GM18517 (cell line): ENCODE measurements at regions not wholly inside any gene's neighbourhood (a gene's known extent, or its start where the extent isn't known, plus 50 kb on each side); places are given as distances from the start of the nearest gene placed in this dataset.
"Not testable (repeated sequence)": the region's sequence is repeated elsewhere in the genome, so short reads cannot be mapped to it uniquely, and the experiment has no call there.

Experiments
- ATAC-seq: cut with Tn5 transposase; IDR thresholded peaks from one replicate; pipeline ENCODE4 v1.9.1; 2021; ENCODE audit warnings: mild to moderate bottlenecking, moderate library complexity; ENCODE audit not compliant: unreplicated experiment

DNA sequence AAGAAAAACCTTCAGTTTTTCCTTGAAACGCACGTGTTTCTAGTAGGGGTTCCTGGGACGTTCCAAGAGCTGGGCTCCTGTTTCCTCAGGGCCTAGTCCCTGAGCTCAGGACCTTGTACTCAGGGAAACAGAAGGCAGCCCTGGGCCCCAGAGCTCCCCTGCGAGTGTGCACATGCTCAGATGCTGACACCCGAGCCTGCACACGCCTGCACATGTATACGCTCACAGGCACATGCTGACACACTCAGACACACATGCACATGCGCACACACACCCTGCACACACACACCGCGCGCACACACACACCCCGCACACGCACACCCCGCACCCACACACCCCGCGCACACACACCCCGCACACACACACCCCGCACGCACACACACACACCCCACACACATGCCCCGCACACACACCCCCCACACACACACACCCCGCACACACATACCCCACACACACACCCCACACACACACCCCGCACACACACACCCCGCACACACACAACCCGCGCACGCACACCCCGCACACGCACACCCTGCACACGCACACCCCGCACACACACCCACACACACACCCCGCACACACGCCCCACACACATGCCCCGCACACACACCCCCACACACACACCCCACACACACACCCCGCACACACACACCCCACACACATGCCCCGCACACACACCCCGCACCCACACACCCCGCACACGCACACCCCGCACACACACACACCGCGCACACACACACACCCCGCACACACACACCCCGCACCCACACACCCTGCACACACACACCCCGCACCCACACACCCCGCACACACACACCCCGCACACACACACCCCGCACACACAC is 52.2 kb downstream of the CALML3 start:
- ATAC-seq = no peak

- ATAC-seq = not testable (repeated sequence)
Measured at GRCh38 chr10:5580038-5580428, 55.3 kb downstream of the CALML3 start.

GRCh38 chr10:5581670-5582566 is 57.2 kb downstream of the CALML3 start:
- peak; percentile 72 for ATAC-seq

- no peak for ATAC-seq
Measured at GRCh38 chr10:5582736-5583135, 58.0 kb downstream of the CALML3 start.

GRCh38 chr10:5583525-5584175 is 58.9 kb downstream of the CALML3 start:
- no peak for ATAC-seq

DNA sequence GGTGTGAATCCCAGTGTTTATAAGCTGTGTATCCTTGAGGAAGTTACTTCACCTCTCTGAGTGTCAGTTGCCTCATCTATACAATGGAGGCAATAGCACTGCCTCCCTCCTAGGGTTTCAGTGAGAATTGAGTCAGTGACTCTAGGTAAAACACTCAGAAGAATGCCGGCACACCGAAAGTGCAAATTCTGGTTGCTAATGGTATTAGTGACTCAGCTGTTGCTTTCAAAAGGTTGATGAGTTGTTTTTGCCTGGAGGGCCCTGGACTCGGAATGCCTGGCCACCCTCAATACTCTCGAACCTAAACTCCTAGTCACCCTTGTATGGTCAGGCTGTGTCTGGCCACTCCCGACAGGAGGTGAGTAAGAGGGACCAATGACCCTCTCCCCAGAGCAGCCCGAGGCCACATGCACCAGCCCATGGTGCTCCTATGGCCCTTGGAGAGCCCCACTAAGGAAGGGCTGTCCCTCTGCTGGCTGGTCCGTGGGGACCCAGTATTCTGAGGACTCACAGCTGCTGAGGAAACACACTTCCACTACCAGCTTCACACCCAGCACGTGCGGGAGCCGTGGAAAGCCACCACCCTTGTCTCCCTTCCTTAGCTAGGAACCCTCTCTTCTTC is 60.2 kb downstream of the CALML3 start:
- peak; percentile 33 for ATAC-seq

GRCh38 chr10:5585517-5586206 is 60.9 kb downstream of the CALML3 start:
- no peak for ATAC-seq

- ATAC-seq = no peak
Measured at GRCh38 chr10:5587151-5588079, 62.7 kb downstream of the CALML3 start.

GRCh38 chr10:5588080-5588453 is 63.3 kb downstream of the CALML3 start:
- no peak for ATAC-seq

- ATAC-seq = no peak
Measured at GRCh38 chr10:5588603-5589002, 63.8 kb downstream of the CALML3 start.
